Cardiac septum (tissue), 1 donor: ENCODE measurements at regions not wholly inside any gene's neighbourhood (a gene's known extent, or its start where the extent isn't known, plus 50 kb on each side); places are given as distances from the start of the nearest gene placed in this dataset.
"Not testable (repeated sequence)": the region's sequence is repeated elsewhere in the genome, so short reads cannot be mapped to it uniquely, and the experiment has no call there.

Source experiments
- DNase-seq: peaks from one replicate; pipeline ENCODE4 v3.0.0-alpha.2; 2020; ENCODE audit warnings: low spot score
- intact Hi-C: fragments of 100-400 bp; cut with DNase I; formaldehyde crosslinking; loops from one replicate; pipeline ENCODE4 v1.14.0; 2022
- donor health status: DM: no; HTN: no; CAD: no.

DNA sequence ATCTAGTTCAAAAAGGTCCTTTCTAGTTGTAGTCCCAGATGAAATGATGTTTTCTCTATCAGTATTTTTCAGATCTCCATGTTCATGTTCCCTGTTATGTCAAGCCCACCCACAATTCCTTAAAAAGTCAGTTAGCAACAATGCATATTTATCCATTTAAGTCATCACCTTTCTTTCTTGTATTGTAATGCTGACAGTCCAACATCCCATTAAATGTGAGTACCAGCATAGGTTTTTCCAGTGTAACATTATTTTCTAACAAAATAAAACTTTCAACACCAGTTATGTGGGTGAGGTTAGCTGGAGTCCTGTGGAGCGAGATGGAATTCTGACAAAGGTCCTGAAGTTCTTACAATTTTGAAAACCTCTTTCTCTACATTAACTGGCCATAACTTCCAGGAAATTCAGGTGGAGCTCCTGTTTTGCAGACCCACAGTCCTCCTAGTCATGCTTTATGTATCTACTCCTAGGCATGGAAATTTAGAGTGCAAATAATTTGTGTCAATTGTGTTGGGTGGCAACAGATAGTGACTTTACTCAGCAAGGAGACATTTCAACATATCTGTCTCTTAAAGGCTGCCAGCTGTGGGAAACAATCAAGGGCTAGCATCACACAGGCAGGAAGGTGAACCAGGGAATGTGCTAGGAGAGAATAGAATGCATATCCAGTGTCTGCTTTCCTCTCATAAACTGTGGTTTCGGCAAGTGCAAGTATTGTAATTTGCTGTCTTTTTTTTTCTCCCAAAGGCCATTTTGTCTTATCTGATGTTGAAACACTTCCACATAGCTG, 162.6 kb downstream of the MTERF1 start:
- intact Hi-C loops = no loop called here
- no peak for DNase-seq

DNA sequence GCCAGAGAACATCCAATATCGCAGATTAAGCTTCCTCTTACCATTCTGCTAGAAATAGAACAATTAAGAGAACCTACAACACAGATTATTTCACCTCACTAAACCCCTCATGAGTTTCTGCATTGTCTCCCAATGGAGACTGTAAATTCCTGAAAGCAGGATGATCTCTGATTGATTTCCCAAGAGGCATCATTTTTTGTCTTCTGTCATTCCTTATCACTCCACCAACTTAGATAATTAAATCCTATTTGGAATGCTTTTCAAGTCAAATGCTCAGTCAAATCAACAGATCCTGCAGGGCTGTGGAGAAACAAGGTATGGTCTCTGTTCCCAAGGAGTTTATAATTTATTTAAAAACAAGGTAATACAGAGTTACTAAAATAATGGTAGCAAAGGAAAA, 161.5 kb downstream of the MTERF1 start:
- no peak for DNase-seq
- intact Hi-C loops = no loop called here

DNA sequence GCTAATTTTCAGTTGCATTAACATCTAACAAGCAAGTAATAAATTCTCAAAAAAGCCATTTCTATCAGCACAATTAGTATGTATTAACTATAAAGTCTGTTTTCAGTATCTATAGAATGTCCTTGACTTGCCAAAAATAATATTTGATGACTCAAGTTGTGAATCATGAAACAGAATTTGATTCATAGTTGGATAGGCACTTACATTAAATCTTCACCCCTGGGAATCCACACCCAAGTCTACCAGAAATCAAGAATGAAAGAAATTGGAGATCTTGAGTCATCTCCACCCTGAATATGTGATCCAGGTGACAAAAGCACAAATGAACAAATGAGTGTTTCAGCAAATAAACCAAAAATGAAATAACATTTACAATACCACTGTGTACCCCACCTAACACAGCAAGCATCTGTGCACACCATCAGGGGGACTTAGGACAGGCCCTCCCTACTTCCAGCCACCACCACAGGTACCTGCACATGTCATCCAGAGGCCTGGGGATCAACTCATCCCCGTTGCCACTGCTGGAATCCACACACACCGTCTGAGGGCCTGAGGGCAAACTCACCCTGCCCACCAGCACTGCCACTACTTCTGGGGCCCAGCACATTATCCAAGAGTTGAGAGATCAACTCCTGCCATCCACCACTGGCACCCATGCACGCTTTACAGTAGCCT, 160.1 kb downstream of the MTERF1 start:
- intact Hi-C loops = no loop called here
- no peak for DNase-seq

DNA sequence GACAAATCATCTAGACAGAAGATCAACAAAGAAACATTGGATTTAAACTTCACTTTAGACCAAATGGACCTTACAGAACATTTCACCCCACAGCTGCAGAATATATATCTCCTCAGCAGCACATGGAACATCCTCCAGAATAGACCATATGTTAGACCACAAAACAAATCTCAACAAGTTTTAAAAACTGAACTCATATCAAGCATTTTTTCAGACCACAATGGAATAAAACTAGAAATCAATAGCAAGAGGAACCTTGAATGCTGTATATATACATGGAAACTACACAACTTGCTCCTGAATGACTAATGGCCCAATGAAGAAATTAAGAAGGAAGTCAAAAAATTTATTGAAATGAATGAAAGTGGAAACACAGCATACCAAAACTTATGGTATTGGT, 157.7 kb downstream of the MTERF1 start:
- intact Hi-C loops = no loop called here
- DNase-seq = no peak

DNA sequence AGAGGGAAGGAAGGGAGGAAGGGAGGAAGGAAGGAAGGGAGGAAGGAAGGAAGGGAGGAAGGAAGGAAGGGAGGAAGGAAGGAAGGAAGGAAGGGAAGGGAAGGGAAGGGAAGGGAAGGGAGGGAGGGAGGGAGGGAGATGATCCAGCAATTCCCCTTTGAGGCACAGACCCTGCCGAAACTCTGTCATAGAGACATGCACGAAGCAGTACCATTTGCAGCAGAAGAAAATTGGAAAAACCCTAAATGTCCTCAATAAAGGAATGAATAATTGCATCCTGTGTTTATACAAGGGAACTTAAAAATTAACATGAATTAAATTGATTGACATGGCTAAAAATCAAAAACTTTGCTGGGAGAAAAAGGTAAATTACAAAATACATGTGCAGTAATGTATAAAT, 151.5 kb downstream of the MTERF1 start:
- intact Hi-C loops, DNase-seq: not testable (repeated sequence)

DNA sequence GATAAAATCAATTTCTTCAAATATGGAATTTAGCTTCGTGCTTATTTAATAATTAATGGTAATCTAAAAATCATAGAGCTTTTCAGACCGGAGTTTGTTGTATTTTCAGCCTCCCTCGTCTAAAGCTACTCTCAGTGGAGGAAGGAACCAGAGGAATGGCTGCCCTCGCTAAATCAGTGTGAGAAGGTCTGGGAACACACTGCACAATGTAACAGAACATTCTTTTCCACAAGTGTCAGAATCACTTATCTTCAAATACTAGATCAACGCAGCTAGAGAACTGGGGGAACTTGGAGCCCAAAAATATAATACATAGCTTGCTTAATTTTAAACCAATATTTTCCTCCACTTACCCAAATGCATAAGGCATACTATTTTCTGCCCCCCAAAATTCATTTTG, 148.5 kb downstream of the MTERF1 start:
- intact Hi-C loops = no loop called here

DNA sequence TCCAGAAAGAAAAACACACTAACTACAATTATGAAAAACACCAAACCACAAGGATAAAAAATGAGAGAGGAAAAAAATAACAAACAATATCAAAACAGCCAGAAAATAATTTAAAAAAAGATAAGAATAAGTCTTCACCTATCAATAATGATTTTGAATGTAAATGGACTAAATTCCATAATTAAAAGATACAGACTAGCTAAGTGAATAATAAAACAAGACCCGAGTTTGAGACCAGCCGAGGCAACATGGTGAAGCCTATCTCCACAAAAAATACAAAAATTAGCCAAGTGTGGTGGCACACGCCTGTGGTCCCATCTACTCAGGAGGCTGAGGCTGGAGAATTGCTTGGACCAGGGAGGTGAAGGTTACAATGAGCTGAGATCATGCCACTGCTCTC, 131.1 kb downstream of the MTERF1 start:
- no peak for DNase-seq
- intact Hi-C loops = no loop called here

More for the DNA sequence above, 148.5 kb downstream of the MTERF1 start:
- DNase-seq = no peak

GRCh38 chr7:91750091-91750490, 130.4 kb downstream of the MTERF1 start:
- DNase-seq = no peak
- intact Hi-C loops = no loop called here

- no peak for DNase-seq
- intact Hi-C loops = no loop called here
These were observed 128.4 kb downstream of the MTERF1 start for GRCh38 chr7:91752102-91752501.

- DNase-seq, intact Hi-C loops: not testable (repeated sequence)
These were observed 126.2 kb downstream of the MTERF1 start for GRCh38 chr7:91754280-91754679.

GRCh38 chr7:91755121-91755520, 125.4 kb downstream of the MTERF1 start:
- DNase-seq, intact Hi-C loops: not testable (repeated sequence)

DNA sequence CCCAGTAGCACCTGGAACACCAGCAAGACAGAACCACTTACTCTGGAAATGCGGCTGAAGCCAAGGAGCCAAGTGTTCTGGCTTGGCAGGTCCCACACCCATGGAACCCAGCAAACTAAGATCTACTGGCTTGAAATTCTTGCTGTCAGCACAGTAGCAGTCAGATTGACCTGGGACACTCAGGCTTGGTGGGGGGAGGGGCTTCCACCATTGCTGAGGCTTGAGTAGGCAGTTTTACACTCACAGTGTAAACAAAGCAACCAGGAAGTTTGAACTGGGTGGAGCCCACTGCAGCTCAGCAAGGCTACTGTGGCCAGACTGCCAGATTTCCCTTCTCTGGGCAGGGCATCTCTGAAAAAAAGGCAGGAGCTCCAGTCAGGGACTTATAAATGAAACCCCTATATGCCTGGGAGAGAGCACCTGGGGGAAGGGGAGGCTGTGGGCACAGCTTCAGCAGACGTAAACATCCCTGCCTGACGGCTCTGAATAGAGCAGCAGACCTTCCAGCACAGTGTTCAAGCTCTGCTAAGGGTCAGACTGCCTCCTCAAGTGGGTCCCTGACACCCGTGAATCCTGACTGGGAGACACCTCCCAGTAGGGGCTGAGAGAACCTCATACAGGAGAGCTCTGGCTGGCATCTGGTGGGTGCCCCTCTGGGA, 121.2 kb downstream of the MTERF1 start:
- DNase-seq = no peak
- intact Hi-C loops = no loop called here

GRCh38 chr7:91767820-91768219, 112.7 kb downstream of the MTERF1 start:
- intact Hi-C loops = no loop called here
- DNase-seq = no peak

DNA sequence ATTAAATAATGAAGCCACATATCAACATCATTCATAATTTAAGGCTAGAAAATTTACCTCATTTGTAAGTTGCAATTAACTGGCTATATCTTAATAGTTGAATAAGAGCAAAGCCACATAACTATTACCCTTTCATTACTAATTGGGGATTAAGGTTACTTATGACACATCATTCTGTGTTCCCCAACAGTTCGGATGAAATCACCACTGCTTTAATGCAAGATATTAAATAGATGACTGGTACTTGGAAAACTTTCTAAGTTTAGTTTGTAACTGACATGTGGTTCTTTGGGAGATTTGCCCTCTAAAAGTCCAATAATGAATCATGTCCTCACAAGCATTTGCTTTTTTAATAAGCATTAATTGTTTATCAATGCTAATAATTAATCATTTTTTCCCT, 109.1 kb downstream of the MTERF1 start:
- intact Hi-C loops = loop anchor here (10.0 kb wide), 1 partner anchor 87 kb away; no protein-coding TSS in a partner anchor
- DNase-seq = no peak

DNA sequence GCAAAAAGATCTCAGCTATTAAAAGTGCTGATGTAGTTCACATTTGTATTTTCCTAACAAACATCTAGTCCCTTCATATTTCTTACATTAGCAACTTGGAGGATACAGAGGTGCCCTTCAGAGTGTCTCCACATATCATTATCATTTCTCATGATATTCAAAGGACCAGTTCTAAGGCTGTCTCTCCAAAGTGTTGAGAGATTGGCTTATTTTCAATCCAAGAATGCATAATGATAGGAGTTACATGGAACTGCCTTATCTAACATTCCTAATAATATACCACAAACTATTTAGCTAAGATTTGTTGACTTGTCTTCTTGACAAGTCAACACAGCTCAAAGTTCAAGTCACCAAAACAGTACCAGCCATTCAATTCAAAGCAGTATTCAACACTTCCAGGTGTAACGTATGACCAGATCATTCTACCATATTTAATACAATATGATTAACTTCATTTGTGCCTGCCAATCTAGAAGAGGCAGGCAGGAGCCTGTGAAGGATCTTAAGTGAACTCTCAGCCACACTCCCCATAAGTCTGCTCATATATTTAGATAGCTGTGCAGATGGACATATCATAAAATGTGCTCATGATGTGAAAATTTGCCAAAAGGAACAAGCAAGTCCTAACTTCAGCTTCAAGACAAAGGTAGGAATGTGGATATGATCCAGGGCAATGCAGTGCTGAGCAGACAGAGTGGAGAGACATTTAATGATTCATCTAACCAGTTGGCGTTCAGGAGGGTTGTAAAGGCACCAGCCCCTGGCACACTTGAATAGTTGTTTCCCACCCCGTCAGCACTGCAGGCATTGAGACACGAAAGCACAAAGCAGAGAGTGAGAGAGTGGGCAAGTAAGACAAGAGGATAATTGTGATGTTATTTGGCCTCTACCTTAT, 108.3 kb downstream of the MTERF1 start:
- intact Hi-C loops = loop anchor here (10.0 kb wide), 1 partner anchor 87 kb away; no protein-coding TSS in a partner anchor

DNA sequence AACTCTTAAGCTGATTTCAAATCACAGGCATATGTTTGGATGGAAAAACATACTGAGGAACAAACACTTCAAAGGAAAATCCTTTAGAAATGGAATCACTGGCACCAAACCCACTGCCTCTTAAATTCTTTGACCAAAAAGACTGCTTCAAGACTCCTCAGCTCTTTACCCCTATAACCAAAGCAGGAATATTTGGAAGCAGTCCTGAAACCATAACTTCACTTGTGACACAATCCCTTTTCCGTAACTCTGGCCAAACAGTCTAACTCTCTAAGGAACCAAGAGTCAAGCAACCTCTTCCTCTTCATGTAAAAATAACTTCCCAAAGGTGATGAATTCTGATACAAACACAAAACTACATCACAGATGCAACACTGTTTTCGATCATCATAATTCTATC, 104.3 kb downstream of the MTERF1 start:
- intact Hi-C loops = loop anchor here (5.0 to 10.0 kb wide), 2 partner anchors 91 to 509 kb away; no protein-coding TSS in a partner anchor
- DNase-seq = no peak

More for the DNA sequence above, 108.3 kb downstream of the MTERF1 start:
- no peak for DNase-seq

DNA sequence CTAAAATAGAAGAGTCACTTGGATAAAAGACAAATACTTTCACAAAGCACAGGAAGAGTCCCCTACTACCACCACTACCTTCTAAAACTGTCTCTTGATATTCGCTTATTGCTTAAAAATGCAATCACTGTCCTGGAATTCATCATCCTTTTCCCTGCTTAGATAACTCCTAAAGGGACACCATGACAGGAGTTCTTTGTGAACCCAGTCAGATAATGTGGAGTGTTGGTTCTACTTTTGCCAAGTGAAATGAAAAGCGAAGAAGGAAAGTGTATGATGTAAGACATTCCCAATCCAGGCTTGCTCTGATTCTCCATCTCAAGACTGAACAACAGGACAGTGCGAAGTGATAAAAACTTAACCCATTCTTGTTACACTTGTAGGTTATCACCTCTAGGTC, 103.0 kb downstream of the MTERF1 start:
- DNase-seq = no peak
- intact Hi-C loops = loop anchor here (5.0 to 10.0 kb wide), 2 partner anchors 93 to 510 kb away; no protein-coding TSS in a partner anchor

DNA sequence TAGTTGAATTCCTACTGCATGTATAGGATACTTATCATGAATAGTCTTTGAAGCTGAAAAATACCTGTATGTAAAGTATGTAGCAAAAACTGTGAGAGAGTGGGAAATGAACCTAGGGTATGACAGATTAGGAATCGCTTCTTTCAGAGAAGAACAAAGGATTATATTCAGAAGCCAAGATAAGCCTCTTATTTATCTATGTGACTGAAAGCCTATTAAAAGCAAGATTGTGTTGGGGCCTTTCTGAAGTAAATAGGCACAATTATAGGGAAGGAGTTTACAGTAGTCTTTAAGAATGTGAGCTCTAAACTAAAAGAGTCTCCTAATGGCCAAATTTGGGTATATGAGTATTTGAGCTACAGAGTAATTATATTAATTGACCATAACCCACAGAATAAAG, 102.1 kb downstream of the MTERF1 start:
- DNase-seq = no peak
- intact Hi-C loops = loop anchor here (5.0 to 10.0 kb wide), 2 partner anchors 94 to 511 kb away; no protein-coding TSS in a partner anchor

DNA sequence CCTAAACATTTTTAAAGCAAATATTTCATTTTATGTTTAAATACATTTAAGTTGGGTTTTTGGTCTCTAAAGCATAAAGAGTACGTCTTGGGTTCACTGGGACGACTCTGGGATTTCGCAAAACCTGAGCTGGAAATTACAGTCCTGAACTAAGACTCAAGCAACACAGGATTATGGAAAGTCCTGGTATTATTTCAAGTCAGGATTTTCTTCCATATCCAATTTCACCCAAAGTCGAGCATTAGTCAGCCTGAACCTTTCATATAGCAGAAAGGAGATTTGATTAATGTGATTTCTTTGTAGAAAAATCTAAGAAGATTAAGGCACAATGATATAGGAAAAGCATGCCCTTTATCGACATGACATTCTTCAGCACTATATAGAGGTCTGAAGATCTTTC, 100.0 kb downstream of the MTERF1 start:
- intact Hi-C loops = loop anchor here (5.0 to 10.0 kb wide), 3 partner anchors 146 to 698 kb away; no protein-coding TSS in a partner anchor
- DNase-seq = no peak
